HCT116 (cell line): ENCODE measurements at regions not wholly inside any gene's neighbourhood (a gene's known extent, or its start where the extent isn't known, plus 50 kb on each side); places are given as distances from the start of the nearest gene placed in this dataset.

Source experiments
- ATAC-seq: fragments of 200-7000 bp; cut with Tn5 transposase; 2 replicates; pipeline ENCODE4 v1.9.1; 2020; ENCODE audit warnings: mild to moderate bottlenecking, moderate library complexity
- BruUV-seq: library from RNA; stranded (reverse); fragments of 400-500 nt; replicated peaks from 2 replicates; lab custom pipeline; 2021; lab: Mats Ljungman, UMichigan
- CTCF ChIA-PET: fragments of 300-600 bp; sonication (Branson Sonifier 250); formaldehyde crosslinking; loops from one replicate; lab custom pipeline; 2021; ENCODE audit warnings: antibody characterized with exemption; lab: Charles Lee
- POLR2A ChIA-PET: fragments of 300-600, 350-600 bp; sonication (Branson Sonifier 250); formaldehyde crosslinking; loops from one replicate; lab custom pipeline; 2021; ENCODE audit warnings: antibody characterized with exemption; lab: Charles Lee
- RAD21 ChIA-PET, 2 experiments: fragments of 300-600 bp; sonication (Branson Sonifier 250); formaldehyde crosslinking; loops; one replicate each; lab custom pipeline; 2023; ENCODE audit warnings: low total read pairs in 2 of 2; ENCODE audit not compliant: uncharacterized antibody in 2 of 2, unreplicated experiment in 2 of 2, low non-redundant PET in 1 of 2; lab: Charles Lee
- DNase-seq: peaks from one replicate; pipeline ENCODE4 v3.0.0-alpha.2; 2010; ENCODE audit warnings: low read depth, low spot score
- H2AFZ ChIP-seq: fragments of 200-600 bp; shearing (Covaris generic), sonication (generic); 2 replicates; pipeline ENCODE4 v1.6.1; 2017; ENCODE audit warnings: low read depth, mixed run types, mixed read lengths, antibody characterized with exemption, low read length; ENCODE audit not compliant: poor library complexity, severe bottlenecking
- H3K27ac ChIP-seq: 2 replicates; pipeline ENCODE4 v1.5.1; 2012; ENCODE audit warnings: low read depth, low read length
- H3K27me3 ChIP-seq: fragments of 200-600 bp; sonication (generic); 2 replicates; pipeline ENCODE4 v1.6.1; 2016; ENCODE audit warnings: mixed run types, low read length, mixed read lengths; ENCODE audit not compliant: insufficient read depth
- H3K36me3 ChIP-seq, 2 experiments: fragments of 200-500 bp in 1 of 2; fragments of 200-600 bp in 1 of 2; sonication (Bioruptor generic) in 1 of 2; sonication (generic) in 1 of 2; 2 replicates each; pipeline versions ENCODE4 v1.5.1 to v1.6.1; 2014 to 2016; ENCODE audit warnings: low read length in 2 of 2, inconsistent platforms in 1 of 2, mixed read lengths in 1 of 2, mixed run types in 1 of 2; ENCODE audit not compliant: insufficient read depth in 2 of 2, control insufficient read depth in 1 of 2
- H3K4me1 ChIP-seq, 2 experiments: fragments of 200-600 bp in 1 of 2; sonication (generic) in 1 of 2; 2 replicates each; pipeline versions ENCODE4 v1.5.1 to v1.6.1; 2012 to 2017; ENCODE audit warnings: low read length in 2 of 2, inconsistent platforms in 1 of 2, mild to moderate bottlenecking in 1 of 2, mixed read lengths in 1 of 2, mixed run types in 1 of 2, moderate library complexity in 1 of 2; ENCODE audit not compliant: insufficient read depth in 2 of 2, control insufficient read depth in 1 of 2
- H3K4me2 ChIP-seq: fragments of 200-600 bp; sonication (generic); 2 replicates; pipeline ENCODE4 v1.6.1; 2017; ENCODE audit warnings: mixed run types, low read length, mixed read lengths
- H3K4me3 ChIP-seq, 2 experiments: fragments of 200-600 bp in 1 of 2; sonication (generic) in 1 of 2; replicated peaks in 1 of 2; 2 replicates each; pipeline ENCODE4 v1.5.1; 2011 to 2016; ENCODE audit warnings: low read length in 2 of 2, control low read depth in 1 of 2, low read depth in 1 of 2, mild to moderate bottlenecking in 1 of 2, mixed read lengths in 1 of 2, mixed run types in 1 of 2
- H3K79me2 ChIP-seq: fragments of 200-600 bp; sonication (generic); 2 replicates; pipeline ENCODE4 v1.6.1; 2017; ENCODE audit warnings: mild to moderate bottlenecking, mixed run types, low read length, moderate library complexity, mixed read lengths; ENCODE audit not compliant: insufficient read depth
- H3K9ac ChIP-seq: fragments of 200-600 bp; sonication (generic); 2 replicates; pipeline ENCODE4 v1.6.1; 2016; ENCODE audit warnings: low read length, mixed read lengths
- H3K9me2 ChIP-seq: fragments of 200-600 bp; sonication (generic), shearing (Covaris generic); 2 replicates; pipeline ENCODE4 v1.6.1; 2017; ENCODE audit warnings: mixed run types, mild to moderate bottlenecking, moderate library complexity; ENCODE audit not compliant: insufficient read depth
- H3K9me3 ChIP-seq, 2 experiments: fragments of 200-500 bp in 1 of 2; fragments of 200-600 bp in 1 of 2; sonication (Bioruptor generic) in 1 of 2; sonication (generic) in 1 of 2; 2 replicates each; pipeline ENCODE4 v1.6.1; 2014 to 2017; ENCODE audit warnings: low read length in 2 of 2, mixed read lengths in 2 of 2, inconsistent platforms in 1 of 2, low read depth in 1 of 2, mild to moderate bottlenecking in 1 of 2, mixed run types in 1 of 2, moderate library complexity in 1 of 2; ENCODE audit not compliant: control insufficient read depth in 1 of 2, insufficient read depth in 1 of 2
- H4K20me1 ChIP-seq: fragments of 200-600 bp; sonication (generic), shearing (Covaris generic); 2 replicates; pipeline ENCODE4 v1.6.1; 2017; ENCODE audit warnings: mixed run types, mild to moderate bottlenecking, moderate library complexity; ENCODE audit not compliant: insufficient read depth
- CEBPB ChIP-seq: IDR thresholded peaks from 2 replicates; pipeline ENCODE4 v1.6.1; 2012; ENCODE audit warnings: low read depth
- EGR1 ChIP-seq: IDR thresholded peaks from 2 replicates; pipeline ENCODE4 v1.6.1; 2012; ENCODE audit warnings: low read depth
- ELF1 ChIP-seq: IDR thresholded peaks from 2 replicates; pipeline ENCODE4 v1.6.1; 2012; ENCODE audit warnings: low read depth, borderline replicate concordance
- EZH2 ChIP-seq: fragments of 200-600 bp; sonication (generic); IDR thresholded peaks from 2 replicates; pipeline ENCODE4 v1.6.1; 2017; ENCODE audit warnings: antibody characterized with exemption, mixed run types
- FOSL1 ChIP-seq: IDR thresholded peaks from 2 replicates; pipeline ENCODE4 v1.6.1; 2012; ENCODE audit warnings: low read depth
- JUND ChIP-seq: IDR thresholded peaks from 2 replicates; pipeline ENCODE4 v1.6.1; 2012
- POLR2AphosphoS5 ChIP-seq: IDR thresholded peaks from 2 replicates; pipeline ENCODE4 v1.6.1; 2011; ENCODE audit warnings: mild to moderate bottlenecking, low read depth, low read length, moderate library complexity
- RAD21 ChIP-seq: IDR thresholded peaks from 2 replicates; pipeline ENCODE4 v1.6.1; 2012; ENCODE audit warnings: low read depth, mild to moderate bottlenecking
- SIN3A ChIP-seq: IDR thresholded peaks from 2 replicates; pipeline ENCODE4 v1.6.1; 2012; ENCODE audit warnings: low read depth
- SP1 ChIP-seq: IDR thresholded peaks from 2 replicates; pipeline ENCODE4 v1.6.1; 2012; ENCODE audit warnings: low read depth
- SRF ChIP-seq: IDR thresholded peaks from 2 replicates; pipeline ENCODE4 v1.6.1; 2012; ENCODE audit warnings: low read depth
- TCF7L2 ChIP-seq: IDR thresholded peaks from 2 replicates; pipeline ENCODE4 v1.7.0; 2011; ENCODE audit warnings: borderline replicate concordance, inconsistent platforms; ENCODE audit not compliant: insufficient read depth, insufficient read length; ENCODE audit errors: extremely low read depth
- YY1 ChIP-seq: IDR thresholded peaks from 2 replicates; pipeline ENCODE4 v1.6.1; 2011; ENCODE audit warnings: low read length, low read depth, moderate library complexity, mild to moderate bottlenecking; ENCODE audit not compliant: insufficient replicate concordance; ENCODE audit errors: extremely low read depth
- ZFX ChIP-seq: fragments of 450-650 bp; IDR thresholded peaks from 2 replicates; pipeline ENCODE4 v1.6.1; 2017
- ZNF274 ChIP-seq: fragments of 200-500 bp; sonication (Bioruptor generic); IDR thresholded peaks from 2 replicates; pipeline ENCODE4 v1.6.1; 2014; ENCODE audit warnings: mild to moderate bottlenecking, low read depth, low read length, inconsistent platforms
- intact Hi-C: fragments of 100-400 bp; cut with micrococcal nuclease; formaldehyde crosslinking; loops from 2 replicates; pipeline ENCODE4 v1.10.0; 2022
- TF ChIP-seq, protein P1 (sequence below): IDR thresholded peaks from 2 replicates; pipeline ENCODE4 v1.6.1; 2012
- TF ChIP-seq, protein P2 (sequence below): IDR thresholded peaks from 2 replicates; pipeline ENCODE4 v1.6.1; 2012
- TF ChIP-seq, protein P3 (sequence below), 3 experiments: fragments of 200-600 bp in 1 of 3; sonication (generic) in 1 of 3; IDR thresholded peaks in 2 of 3; conservative IDR thresholded peaks in 1 of 3; 2 replicates each; pipeline ENCODE4 v1.5.1; 2012 to 2017; ENCODE audit warnings: low read depth in 2 of 3, low read length in 2 of 3, antibody characterized with exemption in 1 of 3, borderline replicate concordance in 1 of 3, control low read depth in 1 of 3, mild to moderate bottlenecking in 1 of 3, mixed read lengths in 1 of 3, mixed run types in 1 of 3, moderate library complexity in 1 of 3; ENCODE audit not compliant: insufficient read depth in 1 of 3
- TF ChIP-seq, protein P4 (sequence below): IDR thresholded peaks from 2 replicates; pipeline ENCODE4 v1.6.1; 2011; ENCODE audit warnings: mild to moderate bottlenecking, low read length, moderate library complexity; ENCODE audit not compliant: insufficient replicate concordance; ENCODE audit errors: extremely low read depth

- CTCF ChIA-PET, result no interaction called here
- intact Hi-C loops, result no loop called here
Observed at GRCh38 chr4:62387808-62388207, 1187.7 kb downstream of the ADGRL3 start.

More at GRCh38 chr4:62387808-62388207, 1187.7 kb downstream of the ADGRL3 start:
- Histone ChIP-seq H3K79me2 (no peaks in the 10 kb centered on the region), H3K9ac (no peak overlapping the region), H3K9me2 (no peaks in the 10 kb centered on the region), H3K9me3 (peaks cover 11 to 15% of the 10 kb centered on the region in 2 experiments; a peak in 2 of 4 replicates)
- TF ChIP-seq RAD21, result no peak
- no peak for TF ChIP-seq ELF1
- TF ChIP-seq, protein P1, sequence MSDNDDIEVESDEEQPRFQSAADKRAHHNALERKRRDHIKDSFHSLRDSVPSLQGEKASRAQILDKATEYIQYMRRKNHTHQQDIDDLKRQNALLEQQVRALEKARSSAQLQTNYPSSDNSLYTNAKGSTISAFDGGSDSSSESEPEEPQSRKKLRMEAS, result no peak
- TF ChIP-seq EZH2, result no peak
- TF ChIP-seq, protein P2, sequence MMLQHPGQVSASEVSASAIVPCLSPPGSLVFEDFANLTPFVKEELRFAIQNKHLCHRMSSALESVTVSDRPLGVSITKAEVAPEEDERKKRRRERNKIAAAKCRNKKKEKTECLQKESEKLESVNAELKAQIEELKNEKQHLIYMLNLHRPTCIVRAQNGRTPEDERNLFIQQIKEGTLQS, result no peak
- TF ChIP-seq, protein P3, sequence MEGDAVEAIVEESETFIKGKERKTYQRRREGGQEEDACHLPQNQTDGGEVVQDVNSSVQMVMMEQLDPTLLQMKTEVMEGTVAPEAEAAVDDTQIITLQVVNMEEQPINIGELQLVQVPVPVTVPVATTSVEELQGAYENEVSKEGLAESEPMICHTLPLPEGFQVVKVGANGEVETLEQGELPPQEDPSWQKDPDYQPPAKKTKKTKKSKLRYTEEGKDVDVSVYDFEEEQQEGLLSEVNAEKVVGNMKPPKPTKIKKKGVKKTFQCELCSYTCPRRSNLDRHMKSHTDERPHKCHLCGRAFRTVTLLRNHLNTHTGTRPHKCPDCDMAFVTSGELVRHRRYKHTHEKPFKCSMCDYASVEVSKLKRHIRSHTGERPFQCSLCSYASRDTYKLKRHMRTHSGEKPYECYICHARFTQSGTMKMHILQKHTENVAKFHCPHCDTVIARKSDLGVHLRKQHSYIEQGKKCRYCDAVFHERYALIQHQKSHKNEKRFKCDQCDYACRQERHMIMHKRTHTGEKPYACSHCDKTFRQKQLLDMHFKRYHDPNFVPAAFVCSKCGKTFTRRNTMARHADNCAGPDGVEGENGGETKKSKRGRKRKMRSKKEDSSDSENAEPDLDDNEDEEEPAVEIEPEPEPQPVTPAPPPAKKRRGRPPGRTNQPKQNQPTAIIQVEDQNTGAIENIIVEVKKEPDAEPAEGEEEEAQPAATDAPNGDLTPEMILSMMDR (IDR thresholded peaks at IDR 0.05 in 2 of 3, conservative IDR thresholded peaks at IDR 0.05 in 1 of 3; ENCODE audit: borderline replicate concordance in 1 of 3, insufficient read depth in 1 of 3, low read depth in 2 of 3, low read length in 2 of 3), result no peak
- TF ChIP-seq ZFX, result no peak
- TF ChIP-seq POLR2AphosphoS5, result no peak
- TF ChIP-seq JUND, result no peak
- TF ChIP-seq ZNF274, result no peak
- TF ChIP-seq CEBPB, result no peak
- TF ChIP-seq SP1, result no peak
- TF ChIP-seq FOSL1, result no peak
- TF ChIP-seq SRF, result no peak
- TF ChIP-seq SIN3A, result no peak
- TF ChIP-seq TCF7L2, result no peak
- TF ChIP-seq YY1, result no peak
- no peak for TF ChIP-seq EGR1
- TF ChIP-seq, protein P4, sequence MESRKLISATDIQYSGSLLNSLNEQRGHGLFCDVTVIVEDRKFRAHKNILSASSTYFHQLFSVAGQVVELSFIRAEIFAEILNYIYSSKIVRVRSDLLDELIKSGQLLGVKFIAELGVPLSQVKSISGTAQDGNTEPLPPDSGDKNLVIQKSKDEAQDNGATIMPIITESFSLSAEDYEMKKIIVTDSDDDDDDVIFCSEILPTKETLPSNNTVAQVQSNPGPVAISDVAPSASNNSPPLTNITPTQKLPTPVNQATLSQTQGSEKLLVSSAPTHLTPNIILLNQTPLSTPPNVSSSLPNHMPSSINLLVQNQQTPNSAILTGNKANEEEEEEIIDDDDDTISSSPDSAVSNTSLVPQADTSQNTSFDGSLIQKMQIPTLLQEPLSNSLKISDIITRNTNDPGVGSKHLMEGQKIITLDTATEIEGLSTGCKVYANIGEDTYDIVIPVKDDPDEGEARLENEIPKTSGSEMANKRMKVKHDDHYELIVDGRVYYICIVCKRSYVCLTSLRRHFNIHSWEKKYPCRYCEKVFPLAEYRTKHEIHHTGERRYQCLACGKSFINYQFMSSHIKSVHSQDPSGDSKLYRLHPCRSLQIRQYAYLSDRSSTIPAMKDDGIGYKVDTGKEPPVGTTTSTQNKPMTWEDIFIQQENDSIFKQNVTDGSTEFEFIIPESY, result no peak
- TF ChIP-seq, all 23 proteins: peak for 0
- ATAC-seq, result no peak
- H3K4me2 ChIP-seq, result no peak overlapping the region
- ChIA-PET RAD21 (no interaction called here), POLR2A (no interaction called here)
- no peaks in the 10 kb centered on the region for H3K27me3 ChIP-seq
- no peak overlapping the region for H2AFZ ChIP-seq
- no peaks in the 10 kb centered on the region for H3K4me1 ChIP-seq
- no peak for DNase-seq
- no peaks in the 10 kb centered on the region for H3K36me3 ChIP-seq
- no peak overlapping the region for H3K4me3 ChIP-seq
- BruUV-seq, result no TSS peak
- H4K20me1 ChIP-seq, result no peaks in the 10 kb centered on the region
- H3K27ac ChIP-seq, result no peak overlapping the region
